Myocyte (in vitro differentiated cells): ENCODE measurements at regions not wholly inside any gene's neighbourhood (a gene's known extent, or its start where the extent isn't known, plus 50 kb on each side); places are given as distances from the start of the nearest gene placed in this dataset.
"Not testable (repeated sequence)": the region's sequence is repeated elsewhere in the genome, so short reads cannot be mapped to it uniquely, and the experiment has no call there.

Experiments used
- DNase-seq: peaks from one replicate; pipeline ENCODE4 v3.0.0-alpha.2; 2012; ENCODE audit warnings: low read depth

- DNase-seq = no peak
Observed at GRCh38 chr3:68676136-68676535, 256.2 kb downstream of the TAFA4 start.

DNA sequence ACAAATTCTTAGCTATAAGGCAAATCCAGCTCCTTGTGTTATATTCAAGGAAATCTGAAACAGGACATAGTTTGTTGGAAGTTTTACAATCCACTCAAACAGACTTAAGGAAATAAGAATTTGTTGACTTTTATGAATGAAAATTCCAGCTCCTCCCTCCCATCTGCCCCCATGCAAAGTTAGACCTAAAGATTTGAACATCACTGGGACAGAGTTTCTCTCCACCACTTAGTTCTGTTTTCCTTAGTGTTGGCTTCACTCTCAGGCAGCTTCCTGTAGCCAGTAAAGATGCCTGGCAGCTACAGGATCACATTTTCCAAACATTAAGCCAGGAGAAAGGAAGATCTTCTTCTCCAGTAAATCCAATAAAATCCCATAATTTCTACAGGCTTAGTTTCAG lies 265.0 kb downstream of the TAFA4 start:
- DNase-seq = no peak

DNA sequence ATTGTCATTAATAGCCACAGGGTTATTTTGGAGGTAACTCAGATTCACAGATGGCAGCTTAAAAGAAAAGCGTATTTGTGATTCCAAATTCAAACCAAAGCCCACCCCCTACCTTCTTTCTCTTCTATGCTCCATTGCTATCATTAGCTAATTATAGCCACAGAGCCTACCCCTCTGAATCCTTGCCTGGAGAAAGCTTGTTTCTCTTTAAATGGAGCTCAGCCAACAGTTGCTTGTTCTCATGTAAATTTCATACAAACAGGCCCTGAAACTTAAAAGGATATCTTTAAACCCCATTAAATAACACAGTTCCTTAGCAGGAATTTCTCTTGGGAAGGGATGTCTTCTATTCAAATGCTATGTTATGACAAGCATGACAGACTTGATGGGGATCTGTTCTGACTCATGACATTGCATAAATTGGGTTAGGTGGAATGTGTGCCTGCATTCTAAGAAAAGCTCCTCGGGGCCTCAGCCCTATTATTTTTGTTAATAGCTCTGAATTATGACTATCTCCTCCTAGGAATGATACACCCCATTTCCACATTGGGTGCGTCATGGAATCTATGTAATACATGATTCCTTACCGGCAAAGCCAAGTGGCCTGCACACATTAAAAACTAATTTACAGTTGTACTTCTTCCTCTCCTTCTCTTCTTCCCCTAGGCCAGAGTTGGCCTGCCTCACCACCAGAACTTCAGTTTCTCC lies 265.8 kb downstream of the TAFA4 start:
- DNase-seq = no peak

DNA sequence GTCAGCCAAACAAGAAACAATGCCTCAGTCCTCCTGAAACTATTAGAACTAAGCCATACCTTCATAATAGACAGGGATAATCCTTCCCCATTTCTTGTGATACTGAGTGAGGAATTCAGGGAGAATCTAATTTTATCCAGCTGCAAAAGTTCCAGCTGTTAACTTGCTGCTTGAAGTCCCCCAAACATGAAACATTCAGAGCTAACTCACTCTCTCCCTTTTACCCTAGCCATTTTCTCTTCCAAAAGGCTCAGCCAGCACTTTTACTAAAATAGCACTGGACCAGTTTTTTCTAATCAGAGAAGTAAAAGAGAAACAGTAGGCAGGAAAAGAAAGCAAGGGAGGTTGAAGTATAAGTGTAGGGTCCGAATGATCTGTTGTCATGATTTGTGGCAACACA lies 268.1 kb downstream of the TAFA4 start:
- DNase-seq = no peak

GRCh38 chr3:68662176-68662575 lies 270.2 kb downstream of the TAFA4 start:
- DNase-seq = no peak

GRCh38 chr3:68650657-68651056 lies 281.7 kb downstream of the TAFA4 start:
- DNase-seq = not testable (repeated sequence)

DNA sequence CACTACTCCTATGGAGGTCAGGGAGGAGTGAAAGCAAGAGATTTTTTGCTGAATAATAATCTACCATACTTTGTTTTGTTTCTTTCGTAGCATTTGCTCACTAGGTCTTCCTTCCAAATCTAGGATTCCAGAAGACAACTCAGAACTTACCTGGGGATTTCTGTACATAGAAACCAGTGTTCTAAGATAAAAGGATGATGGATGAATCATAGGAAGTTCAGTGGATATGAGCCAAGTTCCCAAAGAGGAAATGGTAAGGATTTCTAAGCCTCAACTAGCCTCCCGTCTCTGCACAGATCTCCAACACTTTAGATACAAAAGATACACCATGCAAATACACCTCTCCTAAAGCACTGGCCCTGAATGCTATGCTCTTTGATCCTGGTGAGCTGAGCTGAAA lies 283.9 kb downstream of the TAFA4 start:
- no peak for DNase-seq

DNA sequence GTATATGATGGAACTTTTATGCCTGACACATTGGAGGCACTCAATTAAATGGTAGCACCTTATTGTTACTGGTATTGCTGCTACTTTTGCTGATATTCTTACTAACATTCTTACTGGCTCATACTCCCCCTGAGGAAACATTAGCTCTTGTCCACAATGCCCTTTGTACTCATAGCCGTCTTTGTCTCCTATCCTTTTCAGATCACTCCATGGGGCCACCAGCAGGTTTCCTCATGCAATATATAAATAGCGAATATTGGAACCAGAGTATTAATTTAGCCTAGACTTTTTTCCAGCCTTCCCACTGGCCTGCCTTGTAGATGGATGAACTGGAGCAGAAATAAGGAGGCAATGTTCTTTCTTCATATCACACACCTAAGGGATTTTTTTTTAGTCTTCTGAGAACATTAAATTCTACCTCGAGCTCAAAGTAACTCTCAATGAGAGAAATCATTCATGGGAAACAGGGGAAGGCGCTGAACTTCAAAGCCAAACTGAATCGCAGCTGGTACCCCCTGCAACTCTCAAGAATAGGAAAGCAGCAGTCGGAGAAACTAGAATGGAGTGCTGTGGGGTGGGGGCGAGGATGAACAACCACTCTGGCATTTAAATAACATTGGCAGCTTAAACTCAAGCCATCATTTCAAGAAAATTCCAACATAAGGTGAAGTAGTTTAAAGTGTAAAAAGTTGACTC lies 300.3 kb downstream of the TAFA4 start:
- no peak for DNase-seq

- no peak for DNase-seq
Observed at GRCh38 chr3:68620211-68620610, 312.1 kb downstream of the TAFA4 start.

- no peak for DNase-seq
Observed at GRCh38 chr3:68614087-68614486, 318.3 kb downstream of the TAFA4 start.

DNA sequence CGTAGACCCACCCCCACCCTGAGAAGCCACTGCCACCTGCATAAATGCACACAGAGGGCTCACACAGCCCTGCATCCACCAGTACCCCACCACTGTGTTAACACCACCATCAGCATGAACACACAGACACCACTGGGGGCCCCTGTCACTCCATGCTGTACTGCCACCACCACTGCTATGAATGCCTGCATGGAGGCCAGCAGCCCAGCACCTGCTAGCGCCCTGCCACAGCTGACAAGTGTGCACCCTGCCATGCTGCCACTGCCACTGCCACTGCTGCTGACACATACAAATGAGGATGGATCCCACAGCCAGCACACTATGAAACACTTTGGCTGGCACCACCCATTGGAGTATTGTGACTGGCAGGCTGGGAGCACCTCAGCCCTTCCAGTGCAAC lies 361.0 kb downstream of the TAFA4 start:
- no peak for DNase-seq

DNA sequence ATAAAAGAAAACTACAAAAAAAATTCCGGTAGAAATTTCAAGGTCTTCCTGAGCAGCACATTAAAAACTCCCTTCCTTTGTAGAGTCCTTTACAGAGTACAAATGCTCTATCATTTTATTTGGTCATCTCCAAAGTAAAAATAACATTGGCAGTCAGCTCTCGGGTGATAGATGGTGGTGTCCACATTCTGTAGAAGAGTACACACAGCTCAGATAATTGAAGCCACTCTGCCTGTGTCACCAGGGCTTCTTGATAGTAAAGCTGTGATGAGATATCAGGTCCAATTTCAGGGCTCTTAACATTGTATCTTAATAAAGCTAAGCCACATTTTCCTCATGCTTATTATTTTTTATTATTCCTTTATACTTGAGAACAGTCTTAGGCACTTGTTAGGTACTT lies 371.6 kb downstream of the TAFA4 start:
- no peak for DNase-seq

DNA sequence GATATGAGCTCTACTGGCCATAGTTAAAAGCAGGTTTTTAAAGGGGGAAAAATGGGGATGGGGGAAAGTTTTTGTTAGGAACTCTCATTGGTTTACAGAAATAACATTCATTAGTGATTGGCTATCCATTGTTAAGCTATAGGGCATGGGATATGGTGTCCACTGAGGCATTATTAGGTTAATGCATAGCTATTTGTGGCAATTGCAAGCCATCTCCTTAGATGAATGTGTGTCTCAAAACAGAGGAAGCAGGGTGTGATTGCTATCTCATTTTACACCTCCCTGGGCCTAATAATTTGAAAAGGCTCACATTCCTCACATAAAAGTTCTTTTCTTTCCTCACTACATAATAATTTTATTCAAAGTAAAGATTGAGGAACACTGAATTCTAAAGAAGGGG lies 396.6 kb downstream of the TAFA4 start:
- DNase-seq = no peak

- no peak for DNase-seq
Observed at GRCh38 chr3:68523330-68523729, 409.0 kb downstream of the TAFA4 start.

DNA sequence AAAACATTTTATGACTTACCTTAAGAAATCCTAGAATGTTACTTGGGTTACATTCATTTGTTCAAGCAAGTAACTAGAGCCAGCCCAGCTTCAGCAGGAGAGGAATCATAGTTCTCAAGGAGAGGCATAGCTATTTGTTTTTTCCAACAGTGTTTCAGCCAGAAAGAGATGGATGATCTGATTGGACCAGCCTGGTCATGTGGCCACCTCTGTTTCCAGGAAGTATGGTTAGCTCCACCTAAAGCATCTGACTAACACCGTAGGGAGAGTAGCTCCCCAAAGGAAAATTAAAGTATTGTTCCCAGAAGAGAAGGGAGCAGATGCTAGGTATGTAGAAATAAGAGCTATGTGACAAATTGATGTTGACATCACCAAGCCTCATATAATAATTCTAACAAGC lies 417.1 kb downstream of the TAFA4 start:
- no peak for DNase-seq

DNA sequence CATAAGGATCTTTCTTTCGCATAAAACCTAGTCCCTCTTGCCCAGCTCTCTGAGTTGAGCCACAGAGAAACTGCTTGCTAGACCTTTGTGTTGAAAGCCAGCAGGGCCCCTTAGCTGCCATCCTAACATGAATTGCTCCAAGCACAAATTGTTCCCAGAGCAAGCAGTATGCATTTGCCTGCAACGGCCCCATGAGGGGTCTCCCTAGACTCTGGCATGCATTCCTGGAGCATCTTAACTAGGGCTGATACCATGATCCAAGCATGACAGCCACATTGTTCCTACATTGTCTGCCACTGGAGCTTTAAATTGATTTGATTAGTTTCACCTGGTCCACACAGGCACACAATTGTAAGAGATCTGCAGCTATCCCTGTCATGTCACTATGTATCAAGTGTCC lies 428.1 kb downstream of the TAFA4 start:
- DNase-seq = no peak

GRCh38 chr3:68485845-68486244 lies 446.5 kb downstream of the TAFA4 start:
- not testable (repeated sequence) for DNase-seq

DNA sequence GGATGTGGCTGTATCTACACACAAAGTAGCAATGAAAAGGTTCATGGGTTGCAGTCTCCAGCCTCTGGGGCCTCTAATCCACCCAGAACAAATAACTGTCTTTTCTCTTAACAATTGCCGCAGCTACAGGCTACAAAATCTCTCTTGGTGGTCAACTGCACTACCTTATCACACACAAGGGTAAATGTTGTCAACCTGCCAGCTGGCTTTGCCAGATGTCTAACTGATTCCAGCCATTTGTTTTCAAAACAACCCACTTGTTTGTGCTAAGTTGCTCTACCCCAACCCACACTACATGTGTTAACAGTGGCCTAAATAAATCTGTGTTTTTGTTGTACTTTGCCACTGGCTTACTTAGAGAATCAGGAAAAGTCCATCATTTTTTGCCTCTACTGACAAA lies 447.3 kb downstream of the TAFA4 start:
- DNase-seq = no peak

GRCh38 chr3:68483601-68484000 lies 448.7 kb downstream of the TAFA4 start:
- DNase-seq = no peak

DNA sequence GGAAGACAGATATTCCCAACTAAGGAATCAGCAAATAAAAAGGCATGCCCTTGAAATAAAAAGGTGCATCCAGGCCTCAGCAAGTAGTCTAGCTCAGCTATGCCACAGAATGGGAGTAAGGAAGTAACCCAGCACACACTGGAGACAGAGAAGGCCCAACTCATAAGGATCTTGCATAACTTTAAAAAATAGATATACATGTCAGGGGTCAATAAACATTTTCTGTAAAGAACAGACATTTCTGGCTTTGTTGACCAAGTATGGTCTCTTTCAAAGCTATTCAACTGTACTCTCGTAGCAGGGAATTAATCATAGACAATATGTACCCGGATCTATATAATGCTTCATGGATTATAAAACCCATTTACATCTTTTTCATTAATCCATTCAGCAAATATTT lies 449.3 kb downstream of the TAFA4 start:
- no peak for DNase-seq

- no peak for DNase-seq
Observed at GRCh38 chr3:68482565-68482964, 449.8 kb downstream of the TAFA4 start.

GRCh38 chr3:68479779-68480178 lies 452.6 kb downstream of the TAFA4 start:
- DNase-seq = no peak

- no peak for DNase-seq
Observed at GRCh38 chr3:68468695-68469375, 463.5 kb downstream of the TAFA4 start.
